HepG2 (cell line): ENCODE measurements at regions not wholly inside any gene's neighbourhood (a gene's known extent, or its start where the extent isn't known, plus 50 kb on each side); places are given as distances from the start of the nearest gene placed in this dataset.

ENCODE experiments used
- ATAC-seq: fragments of 200-7000 bp; cut with Tn5 transposase; 3 replicates; pipeline ENCODE4 v1.9.1; 2020; ENCODE audit warnings: mild to moderate bottlenecking, moderate library complexity
- BruUV-seq: library from RNA; stranded (reverse); fragments of 400-500 nt; replicated peaks from 2 replicates; lab custom pipeline; 2021; lab: Mats Ljungman, UMichigan
- CTCF ChIA-PET: fragments of 300-600 bp; formaldehyde crosslinking; extraction: SDS; loops from one replicate; lab custom pipeline; 2021; ENCODE audit warnings: low total read pairs, inconsistent platforms, low intra/inter-chr PET ratio; lab: Yijun Ruan, JAX
- POLR2A ChIA-PET: fragments of 350-600 bp; sonication (Branson Sonifier 250); formaldehyde crosslinking; loops from one replicate; lab custom pipeline; 2020; ENCODE audit warnings: antibody characterized with exemption, inconsistent platforms; lab: Yijun Ruan, JAX
- DNase-seq: peaks from one replicate; pipeline ENCODE4 v3.0.0-alpha.2; 2015; ENCODE audit warnings: low spot score
- FAIRE-seq: peaks from 3 replicates; lab custom pipeline; 2011; peaks lifted over from hg19 to GRCh38; lab: Jason Lieb, UNC
- H2AFZ ChIP-seq: one replicate; pipeline ENCODE4 v1.6.1; 2011; ENCODE audit warnings: low read length, inconsistent platforms
- H3K27ac ChIP-seq: fragments of 300-600 bp; 3 replicates; pipeline ENCODE4 v1.8.0; 2011; ENCODE audit warnings: mixed run types, mild to moderate bottlenecking, mixed read lengths, low read length, inconsistent platforms; ENCODE audit not compliant: insufficient read depth; ENCODE audit errors: extremely low read length
- H3K27me3 ChIP-seq, 2 experiments: fragments of 200-600 bp in 1 of 2; 2 replicates in 1 of 2; 3 replicates in 1 of 2; pipeline versions ENCODE4 v1.6.0 to v1.8.0; 2011; ENCODE audit warnings: low read length in 2 of 2, mild to moderate bottlenecking in 2 of 2, moderate library complexity in 2 of 2, inconsistent platforms in 1 of 2; ENCODE audit not compliant: insufficient read depth in 2 of 2, control insufficient read depth in 1 of 2
- H3K36me3 ChIP-seq, 2 experiments: fragments of 200-600 bp in 1 of 2; replicated peaks in 1 of 2; 2 replicates in 1 of 2; 3 replicates in 1 of 2; pipeline versions ENCODE4 v1.5.1 to v1.8.0; 2011; ENCODE audit warnings: low read length in 2 of 2, inconsistent platforms in 1 of 2; ENCODE audit not compliant: insufficient read depth in 2 of 2, control insufficient read depth in 1 of 2
- H3K4me1 ChIP-seq: 2 replicates; pipeline ENCODE4 v1.5.1; 2012; ENCODE audit warnings: low read length, inconsistent platforms; ENCODE audit not compliant: insufficient read depth
- H3K4me2 ChIP-seq: 2 replicates; pipeline ENCODE4 v1.6.0; 2011; ENCODE audit warnings: low read depth, low read length, inconsistent platforms
- H3K4me3 ChIP-seq, 3 experiments: fragments of 200-600 bp in 1 of 3; sonication (generic), shearing (Covaris generic) in 1 of 3; replicated peaks in 1 of 3; 2 replicates each; pipeline ENCODE4 v1.5.1; 2011 to 2016; ENCODE audit warnings: low read length in 3 of 3, inconsistent platforms in 2 of 3, low read depth in 2 of 3, mild to moderate bottlenecking in 2 of 3, control low read depth in 1 of 3, mixed read lengths in 1 of 3; ENCODE audit not compliant: insufficient read depth in 1 of 3
- H3K79me2 ChIP-seq: one replicate; pipeline ENCODE4 v1.6.1; 2011; ENCODE audit warnings: low read length, inconsistent platforms; ENCODE audit not compliant: insufficient read depth
- H3K9ac ChIP-seq: 2 replicates; pipeline ENCODE4 v1.6.0; 2011; ENCODE audit warnings: mild to moderate bottlenecking, low read depth, low read length, inconsistent platforms; ENCODE audit not compliant: insufficient read depth
- H3K9me3 ChIP-seq: 2 replicates; pipeline ENCODE4 v1.5.1; 2012; ENCODE audit warnings: mild to moderate bottlenecking, low read length
- H4K20me1 ChIP-seq: 2 replicates; pipeline ENCODE4 v1.6.0; 2011; ENCODE audit warnings: inconsistent platforms, mild to moderate bottlenecking, low read length, moderate library complexity; ENCODE audit not compliant: insufficient read depth
- ATAD3A ChIP-seq: sonication (generic); formaldehyde crosslinking; IDR thresholded peaks from 2 replicates; pipeline ENCODE4 v1.4.0; 2020; ENCODE audit warnings: missing genetic modification reagents
- NR2F6 ChIP-seq, 2 experiments: IDR thresholded peaks; 2 replicates each; pipeline ENCODE4 v1.6.1; 2016; ENCODE audit warnings: antibody characterized with exemption in 1 of 2, mild to moderate bottlenecking in 1 of 2
- PLRG1 ChIP-seq: fragments of 450-650 bp; conservative IDR thresholded peaks from 2 replicates; pipeline ENCODE4 v1.6.1; 2016
- PPARG ChIP-seq: conservative IDR thresholded peaks from 2 replicates; pipeline ENCODE4 v1.6.1; 2016; ENCODE audit warnings: missing biosample characterization, missing genetic modification reagents
- SAP130 ChIP-seq: IDR thresholded peaks from 2 replicates; pipeline ENCODE4 v1.6.1; 2016; ENCODE audit warnings: low read depth
- SCMH1 ChIP-seq: sonication (generic); formaldehyde crosslinking; IDR thresholded peaks from 2 replicates; pipeline ENCODE4 v1.9.0; 2021; ENCODE audit warnings: missing genetic modification reagents, mild to moderate bottlenecking, borderline replicate concordance
- TCF12 ChIP-seq, 2 experiments: fragments of 450-650 bp in 1 of 2; sonication (generic) in 1 of 2; formaldehyde crosslinking in 1 of 2; IDR thresholded peaks; 2 replicates each; pipeline versions ENCODE4 v1.6.1 to v1.8.0; 2017 to 2022; ENCODE audit warnings: antibody characterized with exemption in 1 of 2, mild to moderate bottlenecking in 1 of 2, missing genetic modification reagents in 1 of 2, moderate library complexity in 1 of 2
- TFDP1 ChIP-seq: IDR thresholded peaks from 2 replicates; pipeline ENCODE4 v1.6.1; 2016; ENCODE audit warnings: missing compliant biosample characterization, missing genetic modification reagents, borderline replicate concordance
- ZFP90 ChIP-seq: sonication (generic); formaldehyde crosslinking; IDR thresholded peaks from 2 replicates; pipeline ENCODE4 v1.8.0; 2022; ENCODE audit warnings: missing genetic modification reagents, mild to moderate bottlenecking, inconsistent platforms, borderline replicate concordance
- ZNF615 ChIP-seq: sonication (generic); formaldehyde crosslinking; IDR thresholded peaks from 2 replicates; pipeline ENCODE4 v1.5.0; 2020; ENCODE audit warnings: mild to moderate bottlenecking, missing genetic modification reagents, borderline replicate concordance
- WGBS: methylation state at CpG from one replicate; pipeline ENCODE4 v1.1.6; 2017; ENCODE audit warnings: low lambda C conversion rate; 5-methylcytosine and 5-hydroxymethylcytosine counted together
- in situ Hi-C: cut with HindIII; loops from 2 replicates; pipeline ENCODE4 v1.10.0; 2017; ENCODE audit warnings: low pct_unique_long_range_greater_than_20kb; ENCODE audit not compliant: extremely low pct_ligation_motif_present
- intact Hi-C: fragments of 100-400 bp; cut with micrococcal nuclease; formaldehyde crosslinking; loops from one replicate; pipeline ENCODE4 v1.10.0; 2022; ENCODE audit not compliant: unreplicated experiment
- TF ChIP-seq, protein P1 (sequence below): sonication (generic); formaldehyde crosslinking; IDR thresholded peaks from 2 replicates; pipeline ENCODE4 v1.5.0; 2020; ENCODE audit warnings: missing genetic modification reagents, mild to moderate bottlenecking, borderline replicate concordance
- TF ChIP-seq, protein P2 (sequence below): sonication (generic); formaldehyde crosslinking; IDR thresholded peaks from 2 replicates; pipeline ENCODE4 v1.4.0; 2020; ENCODE audit warnings: mild to moderate bottlenecking, missing genetic modification reagents, borderline replicate concordance

GRCh38 chr3:152547153-152547552, 278.4 kb downstream of the MBNL1 start (continued):
- no peak for TF ChIP-seq TFDP1 (CRISPR knock-in tag)
- TF ChIP-seq, all 625 proteins: peak for 0

DNA sequence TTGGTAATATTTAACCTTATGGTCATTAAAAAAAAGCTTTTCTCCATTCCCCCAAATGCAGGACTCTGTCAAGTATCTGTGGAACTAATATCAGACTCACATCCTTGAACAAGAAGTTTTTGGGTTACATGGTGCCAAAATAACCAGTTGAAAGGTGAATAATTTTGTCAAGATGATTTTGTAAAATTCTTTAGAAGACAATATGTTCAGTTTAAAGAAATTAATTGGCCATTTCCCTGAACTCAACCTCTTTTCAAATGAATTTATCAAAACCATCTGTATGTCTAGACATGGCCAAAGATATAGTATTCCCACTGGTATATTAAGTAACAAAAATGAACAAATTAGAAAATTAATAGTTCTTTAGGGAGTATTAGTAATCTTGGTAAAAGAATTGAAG, 280.5 kb downstream of the MBNL1 start:
- CTCF ChIA-PET: no interaction called here
- no peak for ATAC-seq
- no peaks in the 10 kb centered on the region for H3K4me1 ChIP-seq
- no peak overlapping the region for H3K4me3 ChIP-seq
- no peak for DNase-seq
- in situ Hi-C loops: no loop called here
- no peaks in the 10 kb centered on the region for H3K9me3 ChIP-seq
- intact Hi-C loops: no loop called here
- no peaks in the 10 kb centered on the region for H3K79me2 ChIP-seq
- no peak overlapping the region for H3K4me2 ChIP-seq
- no peak for FAIRE-seq
- no peak for TF ChIP-seq PPARG
- no peak for TF ChIP-seq SCMH1
- TF ChIP-seq, protein P1, sequence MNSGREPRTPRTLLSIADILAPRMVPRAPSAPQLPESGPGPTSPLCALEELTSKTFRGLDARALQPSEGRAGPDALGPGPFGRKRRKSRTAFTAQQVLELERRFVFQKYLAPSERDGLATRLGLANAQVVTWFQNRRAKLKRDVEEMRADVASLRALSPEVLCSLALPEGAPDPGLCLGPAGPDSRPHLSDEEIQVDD (CRISPR knock-in tag): no peak
- TF ChIP-seq ZFP90 (CRISPR knock-in tag): no peak
- no peak overlapping the region for H2AFZ ChIP-seq
- no peak overlapping the region for H3K27ac ChIP-seq
- no peaks in the 10 kb centered on the region for H3K36me3 ChIP-seq
- no peaks in the 10 kb centered on the region for H4K20me1 ChIP-seq
- no TSS peak for BruUV-seq
- no peak overlapping the region for H3K9ac ChIP-seq
- POLR2A ChIA-PET: no interaction called here
- no peaks in the 10 kb centered on the region for H3K27me3 ChIP-seq

GRCh38 chr3:152550284-152550683, 281.6 kb downstream of the MBNL1 start:
- H2AFZ ChIP-seq: no peak overlapping the region
- H3K79me2 ChIP-seq: no peaks in the 10 kb centered on the region
- H3K9ac ChIP-seq: no peak overlapping the region
- BruUV-seq: no TSS peak
- FAIRE-seq: no peak
- in situ Hi-C loops (no loop called here), intact Hi-C loops (no loop called here)
- no peak overlapping the region for H3K27ac ChIP-seq
- H4K20me1 ChIP-seq: no peaks in the 10 kb centered on the region
- 0% methylated on average over 1 of the region's 1 CpG for WGBS
- H3K9me3 ChIP-seq: no peaks in the 10 kb centered on the region
- H3K4me2 ChIP-seq: no peak overlapping the region
- POLR2A ChIA-PET: no interaction called here
- CTCF ChIA-PET: no interaction called here
- H3K27me3 ChIP-seq: no peaks in the 10 kb centered on the region
- no peaks in the 10 kb centered on the region for H3K4me1 ChIP-seq
- ATAC-seq: no peak
- no peak for DNase-seq
- H3K36me3 ChIP-seq: no peaks in the 10 kb centered on the region
- no peak overlapping the region for H3K4me3 ChIP-seq
- no peak for TF ChIP-seq PLRG1
- TF ChIP-seq SAP130 (CRISPR knock-in tag): no peak
- no peak for TF ChIP-seq ATAD3A (CRISPR knock-in tag)
- TF ChIP-seq, protein P2, sequence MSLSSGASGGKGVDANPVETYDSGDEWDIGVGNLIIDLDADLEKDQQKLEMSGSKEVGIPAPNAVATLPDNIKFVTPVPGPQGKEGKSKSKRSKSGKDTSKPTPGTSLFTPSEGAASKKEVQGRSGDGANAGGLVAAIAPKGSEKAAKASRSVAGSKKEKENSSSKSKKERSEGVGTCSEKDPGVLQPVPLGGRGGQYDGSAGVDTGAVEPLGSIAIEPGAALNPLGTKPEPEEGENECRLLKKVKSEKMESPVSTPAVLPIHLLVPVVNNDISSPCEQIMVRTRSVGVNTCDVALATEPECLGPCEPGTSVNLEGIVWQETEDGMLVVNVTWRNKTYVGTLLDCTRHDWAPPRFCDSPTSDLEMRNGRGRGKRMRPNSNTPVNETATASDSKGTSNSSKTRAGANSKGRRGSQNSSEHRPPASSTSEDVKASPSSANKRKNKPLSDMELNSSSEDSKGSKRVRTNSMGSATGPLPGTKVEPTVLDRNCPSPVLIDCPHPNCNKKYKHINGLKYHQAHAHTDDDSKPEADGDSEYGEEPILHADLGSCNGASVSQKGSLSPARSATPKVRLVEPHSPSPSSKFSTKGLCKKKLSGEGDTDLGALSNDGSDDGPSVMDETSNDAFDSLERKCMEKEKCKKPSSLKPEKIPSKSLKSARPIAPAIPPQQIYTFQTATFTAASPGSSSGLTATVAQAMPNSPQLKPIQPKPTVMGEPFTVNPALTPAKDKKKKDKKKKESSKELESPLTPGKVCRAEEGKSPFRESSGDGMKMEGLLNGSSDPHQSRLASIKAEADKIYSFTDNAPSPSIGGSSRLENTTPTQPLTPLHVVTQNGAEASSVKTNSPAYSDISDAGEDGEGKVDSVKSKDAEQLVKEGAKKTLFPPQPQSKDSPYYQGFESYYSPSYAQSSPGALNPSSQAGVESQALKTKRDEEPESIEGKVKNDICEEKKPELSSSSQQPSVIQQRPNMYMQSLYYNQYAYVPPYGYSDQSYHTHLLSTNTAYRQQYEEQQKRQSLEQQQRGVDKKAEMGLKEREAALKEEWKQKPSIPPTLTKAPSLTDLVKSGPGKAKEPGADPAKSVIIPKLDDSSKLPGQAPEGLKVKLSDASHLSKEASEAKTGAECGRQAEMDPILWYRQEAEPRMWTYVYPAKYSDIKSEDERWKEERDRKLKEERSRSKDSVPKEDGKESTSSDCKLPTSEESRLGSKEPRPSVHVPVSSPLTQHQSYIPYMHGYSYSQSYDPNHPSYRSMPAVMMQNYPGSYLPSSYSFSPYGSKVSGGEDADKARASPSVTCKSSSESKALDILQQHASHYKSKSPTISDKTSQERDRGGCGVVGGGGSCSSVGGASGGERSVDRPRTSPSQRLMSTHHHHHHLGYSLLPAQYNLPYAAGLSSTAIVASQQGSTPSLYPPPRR (CRISPR knock-in tag): no peak
- no peak for TF ChIP-seq TCF12 (IDR thresholded peaks at IDR 0.05)
- no peak for TF ChIP-seq TCF12 (CRISPR knock-in tag; IDR thresholded peaks at IDR 0.05)
- TF ChIP-seq ZNF615 (CRISPR knock-in tag): no peak
- no peak for TF ChIP-seq NR2F6 (IDR thresholded peaks at IDR 0.05)
- no peak for TF ChIP-seq NR2F6 (CRISPR knock-in tag; IDR thresholded peaks at IDR 0.05)
